DND-41 (cell line): ENCODE measurements at regions not wholly inside any gene's neighbourhood (a gene's known extent, or its start where the extent isn't known, plus 50 kb on each side); places are given as distances from the start of the nearest gene placed in this dataset.

Source experiments
- EZH2 ChIP-seq: IDR thresholded peaks from 3 replicates; pipeline ENCODE4 v1.6.1; 2012; ENCODE audit warnings: borderline replicate concordance, low read depth, mild to moderate bottlenecking, moderate library complexity, low read length, inconsistent platforms; ENCODE audit not compliant: severe bottlenecking
- TF ChIP-seq, protein P1 (sequence below): IDR thresholded peaks from 2 replicates; pipeline ENCODE4 v1.5.1; 2012; ENCODE audit warnings: borderline replicate concordance, low read length, moderate library complexity, mild to moderate bottlenecking; ENCODE audit not compliant: poor library complexity, severe bottlenecking; ENCODE audit errors: extremely low read depth

DNA sequence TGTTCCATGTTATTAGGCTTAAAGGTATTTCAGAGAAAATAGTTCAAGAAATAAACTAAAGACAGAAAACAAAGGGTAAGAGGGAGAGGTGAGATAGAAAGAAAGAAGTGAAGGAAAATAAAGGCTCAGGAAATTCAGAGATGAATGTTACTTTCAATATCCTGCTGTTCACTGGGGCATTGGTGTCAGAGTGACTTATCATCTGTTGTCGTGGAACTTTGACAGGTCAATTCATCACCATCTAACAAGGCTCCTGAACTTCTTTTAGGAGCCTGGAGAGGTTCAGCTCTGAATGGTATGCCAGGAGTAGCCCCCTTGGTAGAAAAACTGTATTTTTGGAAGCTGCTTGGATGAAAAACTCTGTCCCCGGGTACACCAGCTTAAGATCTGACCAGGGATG is 100.1 kb downstream of the KLF6 start:
- TF ChIP-seq, protein P1, sequence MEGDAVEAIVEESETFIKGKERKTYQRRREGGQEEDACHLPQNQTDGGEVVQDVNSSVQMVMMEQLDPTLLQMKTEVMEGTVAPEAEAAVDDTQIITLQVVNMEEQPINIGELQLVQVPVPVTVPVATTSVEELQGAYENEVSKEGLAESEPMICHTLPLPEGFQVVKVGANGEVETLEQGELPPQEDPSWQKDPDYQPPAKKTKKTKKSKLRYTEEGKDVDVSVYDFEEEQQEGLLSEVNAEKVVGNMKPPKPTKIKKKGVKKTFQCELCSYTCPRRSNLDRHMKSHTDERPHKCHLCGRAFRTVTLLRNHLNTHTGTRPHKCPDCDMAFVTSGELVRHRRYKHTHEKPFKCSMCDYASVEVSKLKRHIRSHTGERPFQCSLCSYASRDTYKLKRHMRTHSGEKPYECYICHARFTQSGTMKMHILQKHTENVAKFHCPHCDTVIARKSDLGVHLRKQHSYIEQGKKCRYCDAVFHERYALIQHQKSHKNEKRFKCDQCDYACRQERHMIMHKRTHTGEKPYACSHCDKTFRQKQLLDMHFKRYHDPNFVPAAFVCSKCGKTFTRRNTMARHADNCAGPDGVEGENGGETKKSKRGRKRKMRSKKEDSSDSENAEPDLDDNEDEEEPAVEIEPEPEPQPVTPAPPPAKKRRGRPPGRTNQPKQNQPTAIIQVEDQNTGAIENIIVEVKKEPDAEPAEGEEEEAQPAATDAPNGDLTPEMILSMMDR, result no peak
- TF ChIP-seq EZH2, result no peak
